ENCODE measurements at regions not wholly inside any gene's neighbourhood (a gene's known extent, or its start where the extent isn't known, plus 50 kb on each side); places are given as distances from the start of the nearest gene placed in this dataset.

GRCh38 chr14:55734731-55735130 is 154.7 kb downstream of the KTN1 start:
- no peak for DNase-seq (ENCODE audit: low spot score)
- Histone ChIP-seq H3K9ac (ENCODE audit: low read depth in 1 of 2, low read length in 2 of 2) (no peak overlapping the region), H3K9me3 (ENCODE audit: control insufficient read depth in 4 of 4, low read length in 3 of 4) (no peaks in the 10 kb centered on the region), H3K27ac (ENCODE audit: low read depth in 1 of 2, low read length in 2 of 2) (no peak overlapping the region), H3K27me3 (ENCODE audit: control insufficient read depth in 4 of 4, insufficient read depth in 4 of 4, low read length in 3 of 4) (no peaks in the 10 kb centered on the region), H3K4me1 (ENCODE audit: control insufficient read depth in 4 of 4, insufficient read depth in 4 of 4, low read length in 3 of 4) (no peaks in the 10 kb centered on the region), H3K36me3 (ENCODE audit: control insufficient read depth in 4 of 4, insufficient read depth in 3 of 4, low read depth in 1 of 4, low read length in 3 of 4) (no peaks in the 10 kb centered on the region), H3K4me3 (ENCODE audit: low read depth in 1 of 3, low read length in 3 of 3) (no peak overlapping the region)
- TF ChIP-seq ATF3 (IDR thresholded peaks at IDR 0.05) (no peak), SP1 (IDR thresholded peaks at IDR 0.05) (no peak), EGR1 (IDR thresholded peaks at IDR 0.05; ENCODE audit: low read depth in 2 of 2) (no peak), GABPA (IDR thresholded peaks at IDR 0.05 in 1 of 2, conservative IDR thresholded peaks at IDR 0.05 in 1 of 2) (no peak), HNF4A (conservative IDR thresholded peaks at IDR 0.05) (no peak), JUND (IDR thresholded peaks at IDR 0.05) (no peak), CTCF (IDR thresholded peaks at IDR 0.05; ENCODE audit: low read depth, low read length, missing input control) (no peak), HNF4G (IDR thresholded peaks at IDR 0.05) (no peak), ZBTB33 (IDR thresholded peaks at IDR 0.05) (no peak), YY1 (IDR thresholded peaks at IDR 0.05) (no peak), FOXA1 (IDR thresholded peaks at IDR 0.05) (no peak), NR2F2 (IDR thresholded peaks at IDR 0.05) (no peak), FOXA2 (IDR thresholded peaks at IDR 0.05) (no peak), RAD21 (IDR thresholded peaks at IDR 0.05) (no peak), TAF1 (conservative IDR thresholded peaks at IDR 0.05) (no peak)

- no peak for DNase-seq (ENCODE audit: low spot score)
- WGBS, result 59% methylated on average over 6 of the region's 6 CpGs
- no peak overlapping the region for H3K27ac ChIP-seq (ENCODE audit: low read depth in 1 of 2, low read length in 2 of 2)
Observed at GRCh38 chr14:55739967-55740648, 160.1 kb downstream of the KTN1 start.

More at GRCh38 chr14:55739967-55740648, 160.1 kb downstream of the KTN1 start:
- Histone ChIP-seq H3K9me3 (ENCODE audit: control insufficient read depth in 4 of 4, low read length in 3 of 4) (no peaks in the 10 kb centered on the region), H3K36me3 (ENCODE audit: control insufficient read depth in 4 of 4, insufficient read depth in 3 of 4, low read depth in 1 of 4, low read length in 3 of 4) (no peaks in the 10 kb centered on the region), H3K27me3 (ENCODE audit: control insufficient read depth in 4 of 4, insufficient read depth in 4 of 4, low read length in 3 of 4) (no peaks in the 10 kb centered on the region), H3K9ac (ENCODE audit: low read depth in 1 of 2, low read length in 2 of 2) (no peak overlapping the region), H3K4me3 (ENCODE audit: low read depth in 1 of 3, low read length in 3 of 3) (no peak overlapping the region), H3K4me1 (ENCODE audit: control insufficient read depth in 4 of 4, insufficient read depth in 4 of 4, low read length in 3 of 4) (no peaks in the 10 kb centered on the region)
- TF ChIP-seq CTCF (IDR thresholded peaks at IDR 0.05; ENCODE audit: low read depth, low read length, missing input control), result no peak
- no peak for TF ChIP-seq TAF1 (conservative IDR thresholded peaks at IDR 0.05)
- TF ChIP-seq YY1 (IDR thresholded peaks at IDR 0.05), result no peak
- TF ChIP-seq SP1 (IDR thresholded peaks at IDR 0.05), result no peak
- no peak for TF ChIP-seq GABPA (IDR thresholded peaks at IDR 0.05 in 1 of 2, conservative IDR thresholded peaks at IDR 0.05 in 1 of 2)
- TF ChIP-seq RXRA (IDR thresholded peaks at IDR 0.05), result no peak
- no peak for TF ChIP-seq ATF3 (IDR thresholded peaks at IDR 0.05)
- no peak for TF ChIP-seq ZBTB33 (IDR thresholded peaks at IDR 0.05)
- TF ChIP-seq FOXA1 (IDR thresholded peaks at IDR 0.05), result no peak
- TF ChIP-seq MAX (IDR thresholded peaks at IDR 0.05), result no peak
- TF ChIP-seq EGR1 (IDR thresholded peaks at IDR 0.05; ENCODE audit: low read depth in 2 of 2), result no peak

Measured in liver (tissue), 8 donors.